IPS DF 4.7 (cell line): ENCODE measurements at regions not wholly inside any gene's neighbourhood (a gene's known extent, or its start where the extent isn't known, plus 50 kb on each side); places are given as distances from the start of the nearest gene placed in this dataset.

Source experiments
- DNase-seq: peaks from one replicate; pipeline ENCODE4 v3.0.0-alpha.2; 2013; ENCODE audit warnings: low spot score; ENCODE audit errors: extremely low read depth

DNA sequence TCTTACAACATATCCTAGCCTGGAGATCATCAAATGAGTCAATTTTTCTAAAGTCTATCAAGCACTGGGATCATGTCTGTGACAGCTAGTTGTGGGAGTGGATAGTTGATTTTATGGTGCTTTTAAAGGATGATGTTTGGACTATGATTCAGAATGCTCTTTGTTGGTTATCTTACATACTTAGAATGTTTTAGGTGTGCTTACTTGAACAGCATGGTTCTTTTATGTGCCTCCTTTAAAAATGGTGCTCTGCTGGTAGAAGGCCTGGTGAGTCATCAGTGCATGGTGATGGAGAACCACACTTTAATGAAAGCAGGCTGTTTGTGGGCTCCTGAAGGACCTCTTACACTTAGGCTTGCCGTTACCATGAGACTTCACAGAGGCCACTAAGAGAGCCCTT lies 682.7 kb upstream of the FANCL start:
- no peak for DNase-seq

DNA sequence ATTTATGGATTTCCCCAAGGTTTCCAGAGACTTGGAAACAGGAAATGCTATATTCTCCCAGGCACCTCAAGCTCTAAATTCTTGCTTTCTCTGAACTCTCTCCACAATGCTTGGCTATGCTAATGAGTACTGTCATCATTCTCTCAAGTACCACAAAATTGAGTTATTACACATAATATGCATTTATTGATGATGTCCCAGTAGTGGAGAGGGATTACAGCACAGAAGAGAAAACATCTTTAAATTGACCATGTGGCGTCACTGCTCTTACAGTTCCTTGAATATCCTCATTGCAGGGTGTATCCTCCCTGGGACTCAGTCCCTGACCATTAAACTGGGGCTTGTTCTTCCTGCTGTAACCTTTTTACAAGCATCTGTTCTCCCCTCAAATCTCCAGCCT lies 681.1 kb upstream of the FANCL start:
- DNase-seq, result no peak

DNA sequence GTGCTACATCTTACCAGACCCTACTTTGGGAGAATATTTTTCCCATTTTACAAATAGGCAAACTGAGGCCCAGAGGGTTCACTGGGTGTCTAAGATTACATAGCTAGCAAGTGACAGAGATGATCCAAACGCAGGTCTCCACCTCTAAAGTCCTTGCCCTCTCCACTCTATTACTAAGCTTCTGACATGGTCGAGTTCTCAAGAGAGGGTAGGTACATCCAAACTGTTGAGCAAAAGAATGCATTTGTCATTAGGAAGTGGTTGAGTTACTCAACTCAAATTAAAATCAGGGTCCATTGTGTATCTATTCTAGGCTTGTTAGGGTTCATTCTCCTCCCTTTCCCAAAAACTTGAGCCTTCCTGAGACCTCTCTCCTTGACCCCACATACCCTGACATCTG lies 680.6 kb upstream of the FANCL start:
- DNase-seq, result no peak

DNA sequence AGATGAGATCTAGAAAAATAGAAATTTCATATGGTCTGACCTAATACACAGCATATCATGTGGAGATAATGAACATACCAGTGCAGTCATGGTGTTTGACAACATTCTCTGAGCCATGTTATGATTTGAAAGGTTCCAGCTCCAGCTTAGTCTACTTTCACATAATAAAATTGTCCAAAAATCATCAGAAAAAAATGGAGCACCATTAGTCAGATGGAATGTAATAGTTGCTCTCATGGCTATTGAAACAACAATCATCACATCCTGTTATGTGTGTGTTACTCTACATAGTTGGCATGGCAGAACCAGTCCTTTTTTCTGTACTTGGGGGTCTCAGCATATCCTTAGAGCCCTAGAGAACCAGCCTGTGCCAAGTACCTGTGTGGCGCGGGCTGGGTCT lies 678.9 kb upstream of the FANCL start:
- DNase-seq, result no peak

DNA sequence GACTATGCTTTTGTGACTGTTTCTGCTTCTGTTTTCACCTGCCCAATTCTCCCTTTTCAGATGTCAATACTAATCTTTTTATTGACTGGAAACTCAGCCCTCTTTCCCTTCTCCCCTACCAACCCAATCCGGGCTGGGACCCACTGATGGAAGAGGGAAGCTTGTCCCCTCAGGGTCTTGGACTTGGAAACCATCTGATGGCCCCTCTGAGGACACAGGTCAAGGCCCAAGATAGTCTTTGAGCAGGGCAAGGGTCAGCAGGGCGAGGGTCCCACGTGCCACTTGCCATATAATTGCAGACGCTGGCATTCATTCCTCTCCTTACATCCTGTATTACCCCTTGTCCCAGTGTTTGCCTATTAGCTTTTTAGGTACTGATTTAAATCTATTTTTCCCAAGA lies 678.2 kb upstream of the FANCL start:
- DNase-seq, result no peak

DNA sequence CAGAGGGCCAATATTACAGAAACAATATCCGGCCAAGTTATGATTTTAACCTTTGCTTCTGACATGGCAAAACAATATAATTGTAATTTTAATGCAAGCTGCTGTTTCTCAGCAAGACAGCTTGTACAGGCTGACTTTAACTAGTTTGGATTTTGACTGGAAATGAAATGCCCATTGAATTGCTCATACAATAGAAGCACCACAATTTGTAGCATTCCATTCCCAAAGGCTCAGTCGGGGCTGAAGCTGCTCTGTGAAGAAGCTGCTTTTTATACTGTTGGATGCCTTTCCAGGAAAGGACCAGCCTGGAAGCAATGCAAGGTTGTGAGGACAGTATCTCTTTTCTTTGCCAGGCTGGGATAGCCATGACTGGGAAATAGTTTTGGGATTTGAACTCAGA lies 677.0 kb upstream of the FANCL start:
- DNase-seq, result no peak

DNA sequence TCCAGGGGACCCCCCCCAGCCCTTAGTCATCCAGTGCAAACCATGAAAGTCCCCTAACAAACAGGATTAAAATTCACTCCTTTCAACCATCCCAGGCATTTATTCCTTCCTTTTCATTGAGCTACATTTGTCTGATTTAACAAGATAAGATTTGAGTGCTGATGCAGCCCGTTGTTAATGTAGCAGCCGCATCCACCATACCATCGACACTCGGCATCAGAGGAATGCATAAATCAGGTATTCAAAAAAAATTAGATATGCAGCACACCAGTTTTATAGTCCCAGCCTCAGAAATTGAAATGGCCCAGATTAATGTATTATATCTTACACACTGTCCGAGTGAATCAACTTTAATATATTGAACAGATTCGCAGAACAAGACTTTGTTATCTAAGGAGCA lies 676.5 kb upstream of the FANCL start:
- no peak for DNase-seq

DNA sequence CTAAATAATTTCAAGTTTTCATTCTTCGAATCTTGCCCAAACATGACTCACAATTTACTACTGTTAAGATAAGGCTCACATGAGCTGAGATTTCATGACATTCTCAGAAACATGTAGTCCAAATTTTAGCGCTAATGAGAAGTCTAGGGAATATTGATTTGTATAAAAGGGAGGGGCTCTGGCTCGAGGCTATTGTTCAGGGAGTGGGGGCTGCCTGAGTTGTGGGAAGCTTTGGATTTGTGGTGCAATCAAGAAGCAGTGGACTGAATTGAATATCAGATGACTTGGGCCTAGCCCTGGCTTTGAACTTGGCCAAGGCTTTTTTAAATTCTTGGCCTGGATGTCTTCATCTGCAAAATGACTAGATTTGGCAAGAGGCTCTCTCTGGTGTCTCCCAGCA lies 674.9 kb upstream of the FANCL start:
- no peak for DNase-seq

DNA sequence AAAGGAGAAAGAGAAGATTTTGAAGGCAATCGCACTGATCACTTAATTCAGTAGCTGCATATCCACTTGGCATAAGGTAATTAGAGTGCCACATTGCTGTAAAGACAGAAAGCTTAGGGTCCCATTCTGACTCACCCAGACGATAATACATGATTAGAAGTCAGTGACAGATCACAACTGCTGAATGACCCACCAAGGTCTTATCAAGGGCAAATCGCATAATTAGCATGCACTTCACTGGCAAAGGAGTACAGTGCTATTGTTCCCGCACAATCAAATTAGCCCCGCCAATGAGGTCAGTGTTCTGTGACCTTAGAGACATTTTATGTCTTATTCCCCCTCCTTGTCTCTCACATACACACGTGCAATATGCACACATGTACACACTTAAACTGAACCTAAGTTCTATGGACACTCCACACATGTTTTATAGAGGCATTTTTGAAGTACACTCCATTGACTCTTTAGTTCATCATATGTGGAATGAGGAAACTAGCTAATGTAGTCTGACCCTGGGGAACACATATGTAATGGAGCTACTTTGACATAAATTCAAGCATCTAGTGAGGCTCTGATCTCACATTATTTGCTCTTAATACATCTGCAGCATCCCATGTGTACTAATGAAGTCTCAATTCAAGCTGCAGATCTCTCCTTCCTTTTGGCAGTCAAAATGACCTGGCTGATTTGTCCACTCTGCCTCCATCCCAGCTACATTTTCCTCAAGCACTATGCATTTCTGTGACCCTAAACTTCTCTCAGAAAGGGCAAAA lies 673.8 kb upstream of the FANCL start:
- no peak for DNase-seq

DNA sequence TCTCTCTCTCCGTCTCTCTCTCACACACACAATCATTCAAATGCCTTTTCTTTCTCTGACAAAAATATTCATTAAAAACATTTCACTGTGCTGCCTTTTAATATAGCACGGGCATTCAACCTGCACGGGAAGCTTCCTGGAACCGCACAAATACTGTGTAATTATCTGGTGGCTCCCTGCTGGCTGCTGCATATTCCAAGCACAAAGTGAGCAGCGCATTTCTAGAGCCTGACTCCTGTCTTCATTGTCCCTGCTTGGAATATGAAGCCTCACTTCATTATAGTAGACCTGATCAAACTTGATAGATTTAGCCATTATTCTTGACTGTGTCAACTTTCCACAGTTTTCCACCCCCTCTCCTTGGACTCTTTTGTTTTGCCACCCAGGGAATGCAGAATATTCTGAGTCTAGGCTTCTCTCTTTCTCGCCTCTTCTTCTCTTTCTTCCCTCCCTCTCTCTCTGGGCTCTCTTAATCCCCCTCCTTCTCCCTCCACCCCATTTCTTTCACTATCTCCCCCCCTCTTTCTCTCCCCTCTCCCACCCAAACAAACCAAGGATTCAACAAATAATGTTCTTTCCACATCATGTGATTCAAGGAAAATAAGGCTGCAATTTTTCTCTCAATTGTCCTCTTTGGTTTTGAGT lies 672.1 kb upstream of the FANCL start:
- DNase-seq, result no peak

DNA sequence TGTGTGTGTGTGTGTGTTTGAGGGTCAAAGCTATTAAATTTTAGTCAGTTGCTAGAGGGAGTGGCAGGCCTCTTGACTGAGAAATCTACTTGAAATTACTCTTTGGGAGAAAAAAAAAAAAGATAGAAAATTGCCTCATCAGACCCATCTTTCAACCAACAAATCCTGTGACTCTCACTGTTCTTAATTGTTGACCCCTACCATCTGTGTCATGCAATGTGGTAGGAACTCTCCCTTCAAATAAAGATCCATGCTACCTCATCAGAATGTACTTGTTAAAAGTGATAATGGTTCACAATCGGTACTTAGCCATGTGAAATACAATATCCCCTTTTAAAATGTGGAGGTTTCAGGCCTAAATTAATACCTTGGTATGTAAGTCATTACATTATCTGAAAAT lies 670.8 kb upstream of the FANCL start:
- no peak for DNase-seq

DNA sequence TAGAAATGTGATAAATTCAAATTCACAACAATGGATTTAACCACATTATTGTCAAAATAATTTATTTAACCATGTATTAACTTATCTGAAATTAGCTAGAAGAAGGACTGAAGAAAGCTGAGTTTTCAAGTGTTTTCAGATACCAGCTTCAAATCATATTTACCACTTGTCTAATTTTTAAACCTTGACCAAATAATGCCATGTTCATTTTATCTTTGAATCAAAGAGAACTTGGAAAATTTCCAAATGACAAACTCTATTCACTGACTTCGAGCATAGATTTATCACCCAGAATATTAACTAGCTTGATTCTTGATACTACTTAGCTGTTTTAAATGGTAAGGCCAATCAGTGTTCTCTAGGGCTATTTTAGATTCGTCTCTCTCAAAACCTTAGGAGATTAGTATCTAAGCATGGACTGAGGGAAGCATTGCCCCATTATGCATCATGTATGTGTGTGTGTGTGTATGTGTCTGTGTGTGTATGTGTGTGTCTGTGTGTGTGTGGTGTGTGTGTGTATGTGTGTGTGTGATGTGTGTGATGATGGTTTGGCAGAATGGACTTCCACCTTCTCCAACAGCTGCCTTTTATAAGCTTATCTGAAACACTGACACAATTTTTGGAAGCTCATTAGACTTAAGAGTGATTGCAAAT lies 667.5 kb upstream of the FANCL start:
- no peak for DNase-seq

DNA sequence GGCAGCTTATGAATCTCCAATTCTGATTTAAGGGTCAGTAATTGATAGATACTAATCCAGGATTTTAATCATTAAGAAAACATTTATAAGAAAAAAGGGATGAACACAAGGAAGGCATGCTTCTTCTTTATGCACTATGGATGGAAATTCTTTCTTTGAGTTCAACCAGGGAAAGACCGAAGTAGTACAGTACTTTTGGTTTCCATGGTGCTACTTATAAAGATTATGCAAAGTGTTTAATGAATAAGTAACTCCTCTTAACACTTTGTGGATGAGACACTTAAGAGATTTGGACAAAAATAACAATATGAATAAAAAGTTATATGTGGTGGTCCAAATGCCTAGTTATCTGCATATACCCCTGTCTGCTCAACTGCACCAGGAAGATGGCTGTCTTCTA lies 666.5 kb upstream of the FANCL start:
- DNase-seq, result no peak

DNA sequence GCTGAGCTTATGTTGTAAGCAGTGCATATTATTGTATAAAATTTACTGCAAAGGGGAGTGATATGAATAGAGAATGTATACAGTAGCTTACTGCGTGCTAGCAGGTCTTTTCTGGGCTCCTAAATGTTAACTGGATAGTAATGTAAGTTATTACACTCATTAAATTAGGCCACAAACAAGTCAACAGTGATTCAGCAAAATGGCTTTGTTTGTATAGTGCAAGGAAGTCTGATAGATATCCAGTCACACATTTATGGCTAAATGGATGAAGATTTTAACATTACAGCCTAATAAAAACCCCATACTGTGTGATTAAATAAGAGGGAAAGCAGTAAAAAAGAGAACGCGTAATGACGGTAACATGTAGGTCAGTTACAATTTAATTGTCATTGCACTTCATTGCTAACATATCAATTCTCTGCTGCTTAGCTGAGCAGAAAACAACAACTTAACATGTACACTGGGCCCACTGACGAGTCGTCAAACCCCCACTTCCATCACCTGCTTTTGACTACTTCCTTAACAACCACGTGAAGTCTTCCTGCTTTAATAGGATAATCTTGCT lies 665.0 kb upstream of the FANCL start:
- no peak for DNase-seq

DNA sequence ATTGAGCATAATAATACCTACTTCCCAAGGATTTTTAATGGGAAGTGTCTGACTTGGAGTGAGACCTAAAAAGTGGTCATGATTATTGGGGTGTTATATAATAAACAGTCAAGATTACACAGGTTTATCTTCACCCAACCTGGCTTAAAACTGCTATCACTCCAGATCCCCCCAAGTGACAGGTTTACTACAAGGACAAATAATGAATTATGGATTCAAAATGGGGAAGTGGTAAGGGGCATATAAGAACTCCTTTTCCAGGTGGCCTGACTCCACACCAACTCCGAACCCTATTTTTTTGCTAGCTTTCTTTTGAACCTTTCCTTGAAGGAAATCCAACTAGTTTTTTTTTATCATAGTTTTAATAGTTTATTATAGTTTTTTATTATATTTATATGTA lies 663.0 kb upstream of the FANCL start:
- no peak for DNase-seq

DNA sequence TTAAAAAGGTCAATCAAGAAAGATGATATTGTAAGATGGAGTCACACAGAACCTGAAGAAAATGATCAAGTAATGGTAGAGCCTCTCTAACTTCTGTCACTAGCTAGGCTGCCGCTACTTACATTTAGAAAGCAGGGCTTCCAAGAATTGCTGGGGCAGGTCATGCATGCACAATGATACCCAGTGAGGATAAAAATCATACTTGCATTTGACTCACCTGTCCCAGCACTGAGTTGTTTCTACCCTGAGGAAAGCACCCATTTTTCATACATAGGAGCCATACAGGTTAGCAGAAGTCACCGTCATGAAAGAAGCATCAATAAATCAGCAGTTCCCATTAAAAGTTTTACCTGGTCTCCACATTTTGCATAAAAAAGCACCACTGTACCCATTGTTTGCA lies 662.3 kb upstream of the FANCL start:
- no peak for DNase-seq

DNA sequence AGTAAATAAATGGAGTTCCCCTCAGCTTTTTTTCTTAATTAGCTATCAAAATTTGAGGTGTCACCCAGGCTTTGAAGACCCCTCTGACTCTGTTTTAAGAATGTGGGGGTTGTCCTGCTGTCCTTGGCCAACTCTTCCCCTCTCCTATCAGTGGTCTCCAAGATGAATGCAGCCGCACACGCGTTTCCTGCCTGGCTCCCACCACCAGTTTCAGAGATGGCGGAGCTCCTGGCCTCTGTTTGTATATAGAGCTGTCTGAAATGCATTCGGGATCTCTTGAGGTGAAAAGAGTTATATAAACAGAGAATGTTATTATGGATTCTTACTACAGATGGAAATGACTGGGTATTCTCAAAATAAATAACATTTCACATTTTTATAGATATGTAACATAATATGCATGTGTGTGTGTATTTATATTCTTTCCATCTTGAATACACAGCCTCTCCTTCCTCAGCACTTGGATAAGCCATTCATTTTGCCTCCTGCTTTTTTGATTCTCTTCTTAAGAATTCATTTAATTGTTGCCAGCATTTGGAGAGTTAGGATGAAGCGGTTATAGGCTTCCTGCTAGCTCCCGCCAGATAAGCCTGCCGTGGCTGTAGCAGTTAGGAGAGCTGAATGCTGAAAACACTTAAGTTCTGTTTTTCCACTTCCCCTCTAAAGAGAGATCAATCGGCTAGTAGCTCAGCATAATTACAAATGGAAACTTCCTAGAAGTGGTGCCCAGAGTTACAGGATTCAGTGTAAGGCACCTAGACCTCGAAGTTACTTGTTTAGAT lies 659.3 kb upstream of the FANCL start:
- no peak for DNase-seq

DNA sequence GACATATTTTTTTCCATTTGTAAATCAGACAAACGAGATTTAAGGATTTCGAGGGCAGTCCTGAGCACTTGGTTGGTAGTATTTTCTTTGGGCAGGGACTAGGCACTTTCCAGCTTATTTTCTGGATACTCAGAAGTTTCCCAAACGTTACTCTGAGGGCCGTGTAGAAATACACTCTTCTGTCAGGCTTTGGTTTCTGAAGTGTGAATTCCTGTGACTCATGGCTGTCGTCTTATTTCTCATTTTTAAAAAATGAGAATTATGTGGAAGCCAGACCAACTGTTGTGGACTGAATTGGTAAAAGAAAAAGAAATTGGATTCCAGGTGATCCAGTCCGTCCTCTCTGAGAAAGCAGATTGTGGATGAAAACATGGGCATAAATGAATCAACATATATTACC lies 658.6 kb upstream of the FANCL start:
- no peak for DNase-seq

DNA sequence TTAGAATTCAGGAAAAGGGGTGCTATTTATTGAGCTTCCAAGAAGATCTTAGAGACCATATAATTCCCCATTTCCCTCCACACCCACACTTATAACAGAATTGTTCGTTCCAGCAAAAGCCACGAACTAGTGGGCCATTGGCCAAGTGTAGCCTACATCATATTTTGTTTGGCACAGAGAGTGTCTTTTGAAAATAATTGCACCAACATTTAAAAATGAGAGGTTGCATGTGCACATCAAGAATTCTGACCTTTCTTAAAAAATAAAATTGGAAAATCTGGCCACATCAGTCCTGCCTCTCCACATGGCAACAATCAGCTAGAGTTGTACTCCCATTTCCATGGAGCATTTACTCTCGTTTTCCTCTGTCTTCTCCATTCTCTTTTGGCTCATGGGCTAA lies 655.5 kb upstream of the FANCL start:
- no peak for DNase-seq

DNA sequence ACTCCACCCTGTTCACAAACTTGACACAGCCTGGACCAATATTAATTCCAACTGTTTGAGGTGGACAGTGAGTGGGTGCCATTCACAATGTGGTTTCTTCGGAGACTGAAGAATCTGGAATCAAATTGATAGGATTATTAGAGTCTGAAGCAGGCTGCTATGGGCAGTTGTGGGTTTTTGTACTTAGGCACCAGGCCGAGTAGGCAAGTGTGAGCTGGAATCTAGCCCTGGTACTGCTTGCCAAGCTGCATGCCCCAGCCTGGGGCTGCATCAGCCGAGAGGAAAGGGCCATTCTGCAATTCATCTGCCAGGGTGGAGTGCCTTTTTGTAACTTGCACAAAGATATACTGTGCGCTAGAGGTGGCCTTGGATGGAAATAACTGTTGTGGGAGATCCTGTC lies 654.7 kb upstream of the FANCL start:
- DNase-seq, result no peak

DNA sequence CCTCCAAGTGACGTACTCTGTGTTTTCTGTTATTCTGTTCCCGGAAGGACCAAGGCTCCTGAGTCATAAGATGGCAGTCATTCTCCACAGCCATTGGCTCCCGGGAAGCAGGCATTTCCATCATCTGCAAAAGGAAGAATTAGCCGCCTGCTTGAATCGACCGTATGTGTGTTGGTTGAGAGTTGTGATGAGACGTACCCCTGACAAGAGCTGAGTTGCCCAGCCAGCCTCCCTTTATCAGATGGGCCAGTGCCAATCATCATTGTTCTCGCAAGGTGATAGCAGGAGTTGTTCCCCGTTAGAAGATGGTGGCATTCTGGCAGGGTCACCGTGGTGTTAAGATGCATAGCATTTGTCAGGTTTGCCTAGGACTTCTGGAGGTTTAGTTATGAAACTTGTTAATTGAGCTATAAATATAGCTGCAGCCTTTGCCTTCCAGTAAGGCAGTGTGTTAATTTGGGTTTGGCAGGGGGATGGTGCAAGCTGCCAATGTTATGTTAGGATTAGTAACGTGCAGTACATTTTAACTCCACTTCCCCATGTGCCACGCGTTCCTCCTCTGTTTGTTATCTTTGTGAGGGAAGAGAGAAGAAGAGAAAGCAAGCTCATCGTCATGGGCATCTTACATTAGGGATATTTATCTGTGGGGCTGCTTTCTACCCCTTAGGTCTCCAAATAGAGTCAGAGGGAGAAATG lies 652.7 kb upstream of the FANCL start:
- DNase-seq, result no peak
